Osteoblast (primary cell): ENCODE measurements at regions not wholly inside any gene's neighbourhood (a gene's known extent, or its start where the extent isn't known, plus 50 kb on each side); places are given as distances from the start of the nearest gene placed in this dataset.

Experiments
- DNase-seq: peaks from one replicate; pipeline ENCODE4 v3.0.0; 2011; ENCODE audit warnings: low spot score, mixed read lengths; ENCODE audit not compliant: insufficient read length; ENCODE audit errors: missing footprints
- H2AFZ ChIP-seq: 2 replicates; pipeline ENCODE4 v1.6.0; 2011; ENCODE audit warnings: mild to moderate bottlenecking, low read length
- H3K27ac ChIP-seq: 2 replicates; pipeline ENCODE4 v1.5.1; 2011; ENCODE audit warnings: mild to moderate bottlenecking, low read depth, low read length, moderate library complexity
- H3K27me3 ChIP-seq: 2 replicates; pipeline ENCODE4 v1.6.0; 2012; ENCODE audit warnings: mild to moderate bottlenecking, control low read depth, inconsistent platforms, low read length, moderate library complexity; ENCODE audit not compliant: insufficient read depth
- H3K36me3 ChIP-seq: 2 replicates; pipeline ENCODE4 v1.5.1; 2011; ENCODE audit warnings: mild to moderate bottlenecking, low read length, control low read depth, moderate library complexity; ENCODE audit not compliant: insufficient read depth
- H3K4me1 ChIP-seq: 2 replicates; pipeline ENCODE4 v1.5.1; 2011; ENCODE audit warnings: mild to moderate bottlenecking, low read length, control low read depth, moderate library complexity; ENCODE audit not compliant: insufficient read depth
- H3K4me2 ChIP-seq: 2 replicates; pipeline ENCODE4 v1.6.0; 2011; ENCODE audit warnings: mild to moderate bottlenecking, low read length; ENCODE audit not compliant: insufficient read depth
- H3K4me3 ChIP-seq: fragments of 200-600 bp; sonication (generic); 3 replicates; pipeline ENCODE4 v1.5.1; 2012; ENCODE audit warnings: mild to moderate bottlenecking, low read length, inconsistent platforms; ENCODE audit not compliant: insufficient read depth
- H3K79me2 ChIP-seq: 2 replicates; pipeline ENCODE4 v1.6.0; 2012; ENCODE audit warnings: mild to moderate bottlenecking, low read length, control low read depth, inconsistent platforms; ENCODE audit not compliant: insufficient read depth
- H3K9me3 ChIP-seq: 2 replicates; pipeline ENCODE4 v1.5.1; 2011; ENCODE audit warnings: low read depth, low read length, control low read depth
- H4K20me1 ChIP-seq: 2 replicates; pipeline ENCODE4 v1.6.0; 2012; ENCODE audit warnings: mild to moderate bottlenecking, low read length, control low read depth; ENCODE audit not compliant: insufficient read depth
- TF ChIP-seq, protein P1 (sequence below): IDR thresholded peaks from 2 replicates; pipeline ENCODE4 v1.5.1; 2011; ENCODE audit warnings: mild to moderate bottlenecking, low read depth, low read length, moderate library complexity; ENCODE audit errors: extremely low read depth

DNA sequence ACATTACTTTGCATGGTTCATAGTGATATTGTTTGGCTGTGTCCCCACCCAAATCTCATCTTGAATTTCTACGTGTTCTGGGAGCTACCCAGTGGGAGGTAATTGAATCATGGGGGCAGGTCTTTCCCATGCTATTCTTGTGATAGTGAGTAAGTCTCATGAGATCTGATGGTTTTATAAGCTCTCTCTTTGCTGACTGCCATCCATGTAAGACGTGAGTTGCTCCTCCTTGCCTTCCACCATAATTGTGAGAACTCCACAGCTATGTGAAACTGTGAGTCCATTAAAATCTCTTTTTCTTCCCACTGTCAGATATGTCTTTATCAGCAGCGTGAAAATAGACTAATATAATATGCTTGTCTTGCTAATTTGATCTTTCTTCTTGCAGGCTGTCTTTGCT, 200.4 kb upstream of the NOX3 start:
- no peak overlapping the region for H3K4me2 ChIP-seq
- TF ChIP-seq, protein P1, sequence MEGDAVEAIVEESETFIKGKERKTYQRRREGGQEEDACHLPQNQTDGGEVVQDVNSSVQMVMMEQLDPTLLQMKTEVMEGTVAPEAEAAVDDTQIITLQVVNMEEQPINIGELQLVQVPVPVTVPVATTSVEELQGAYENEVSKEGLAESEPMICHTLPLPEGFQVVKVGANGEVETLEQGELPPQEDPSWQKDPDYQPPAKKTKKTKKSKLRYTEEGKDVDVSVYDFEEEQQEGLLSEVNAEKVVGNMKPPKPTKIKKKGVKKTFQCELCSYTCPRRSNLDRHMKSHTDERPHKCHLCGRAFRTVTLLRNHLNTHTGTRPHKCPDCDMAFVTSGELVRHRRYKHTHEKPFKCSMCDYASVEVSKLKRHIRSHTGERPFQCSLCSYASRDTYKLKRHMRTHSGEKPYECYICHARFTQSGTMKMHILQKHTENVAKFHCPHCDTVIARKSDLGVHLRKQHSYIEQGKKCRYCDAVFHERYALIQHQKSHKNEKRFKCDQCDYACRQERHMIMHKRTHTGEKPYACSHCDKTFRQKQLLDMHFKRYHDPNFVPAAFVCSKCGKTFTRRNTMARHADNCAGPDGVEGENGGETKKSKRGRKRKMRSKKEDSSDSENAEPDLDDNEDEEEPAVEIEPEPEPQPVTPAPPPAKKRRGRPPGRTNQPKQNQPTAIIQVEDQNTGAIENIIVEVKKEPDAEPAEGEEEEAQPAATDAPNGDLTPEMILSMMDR: no peak
- no peak overlapping the region for H3K4me3 ChIP-seq
- no peaks in the 10 kb centered on the region for H3K27me3 ChIP-seq
- H3K9me3 ChIP-seq: no peaks in the 10 kb centered on the region
- no peaks in the 10 kb centered on the region for H3K4me1 ChIP-seq
- no peaks in the 10 kb centered on the region for H3K79me2 ChIP-seq
- no peak overlapping the region for H2AFZ ChIP-seq
- no peaks in the 10 kb centered on the region for H4K20me1 ChIP-seq
- no peak for DNase-seq
- no peaks in the 10 kb centered on the region for H3K36me3 ChIP-seq
- H3K27ac ChIP-seq: no peak overlapping the region

DNA sequence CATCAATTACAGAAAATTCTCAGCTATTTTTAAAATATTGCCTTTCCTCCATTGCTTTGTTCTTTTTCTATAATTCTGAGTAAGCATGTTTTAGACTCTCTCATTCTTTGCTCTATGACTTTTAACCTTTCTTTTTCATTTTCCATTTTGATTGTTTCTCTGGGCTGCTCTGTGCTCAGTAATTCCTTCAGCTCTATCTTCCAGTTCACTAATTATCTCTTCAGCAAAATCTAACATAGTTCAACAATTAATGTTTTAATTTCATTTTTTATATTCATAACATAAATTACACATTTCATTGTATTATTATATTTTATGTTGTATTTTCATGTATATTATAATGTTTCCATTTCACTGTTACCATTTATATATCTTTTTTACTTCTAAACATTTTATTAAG, 198.8 kb upstream of the NOX3 start:
- Histone ChIP-seq H3K27me3 (no peaks in the 10 kb centered on the region), H3K79me2 (no peaks in the 10 kb centered on the region), H4K20me1 (no peaks in the 10 kb centered on the region), H3K9me3 (no peaks in the 10 kb centered on the region), H3K36me3 (no peaks in the 10 kb centered on the region), H3K27ac (no peak overlapping the region), H3K4me2 (no peak overlapping the region), H3K4me3 (no peak overlapping the region), H2AFZ (no peak overlapping the region), H3K4me1 (no peaks in the 10 kb centered on the region)
- no peak for DNase-seq
- TF ChIP-seq, protein P1: no peak

DNA sequence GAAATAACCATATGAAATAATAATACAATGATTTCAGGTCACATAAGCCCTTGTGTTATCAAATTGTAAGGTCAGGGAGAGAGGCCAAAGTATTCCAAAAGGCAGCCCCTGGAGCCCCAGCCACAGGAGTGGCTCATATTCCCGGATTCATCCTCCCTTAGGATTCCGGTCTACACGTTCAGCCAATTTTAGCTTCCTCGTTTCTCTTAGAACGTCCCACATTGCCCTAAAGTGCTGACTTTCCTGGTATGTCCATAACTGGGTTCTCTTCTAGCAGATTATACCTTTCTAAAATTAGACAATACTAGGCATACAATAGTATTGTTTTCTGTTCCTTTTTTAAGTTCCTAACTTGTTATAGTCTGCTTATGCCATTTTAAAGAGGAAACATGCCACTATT, 192.7 kb upstream of the NOX3 start:
- no peak overlapping the region for H3K27ac ChIP-seq
- no peaks in the 10 kb centered on the region for H3K79me2 ChIP-seq
- no peak overlapping the region for H2AFZ ChIP-seq
- peak overlapping the region; percentile 28 for H3K4me2 ChIP-seq
- TF ChIP-seq, protein P1: no peak
- H4K20me1 ChIP-seq: no peaks in the 10 kb centered on the region
- no peaks in the 10 kb centered on the region for H3K36me3 ChIP-seq
- peaks cover 22% of the 10 kb centered on the region for H3K4me1 ChIP-seq
- DNase-seq: no peak
- no peaks in the 10 kb centered on the region for H3K9me3 ChIP-seq
- H3K4me3 ChIP-seq: no peak overlapping the region
- H3K27me3 ChIP-seq: no peaks in the 10 kb centered on the region

DNA sequence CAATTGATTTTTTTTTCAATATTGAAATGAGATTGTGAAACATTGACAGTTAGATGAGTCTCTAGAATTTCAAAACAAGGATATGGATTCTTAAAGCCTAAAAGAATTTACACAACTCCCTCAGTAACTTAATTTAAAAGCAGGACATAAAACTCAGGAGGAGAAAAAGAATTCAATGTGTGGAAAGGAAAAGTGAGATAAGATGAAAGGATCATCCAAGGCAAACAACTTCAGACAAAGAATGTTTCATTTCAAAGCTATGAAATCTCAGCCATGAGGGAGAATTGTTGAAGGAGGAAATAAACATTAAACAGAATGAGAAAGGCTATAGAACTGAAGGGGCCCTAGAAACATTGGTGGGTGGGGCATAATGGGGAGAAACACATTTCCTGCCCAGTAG, 191.7 kb upstream of the NOX3 start:
- H2AFZ ChIP-seq: peak overlapping the region; percentile 41

More for the DNA sequence above, 191.7 kb upstream of the NOX3 start:
- H4K20me1 ChIP-seq: no peaks in the 10 kb centered on the region
- no peak overlapping the region for H3K4me3 ChIP-seq
- peaks cover 22% of the 10 kb centered on the region for H3K4me1 ChIP-seq
- no peak for DNase-seq
- H3K9me3 ChIP-seq: no peaks in the 10 kb centered on the region
- no peaks in the 10 kb centered on the region for H3K79me2 ChIP-seq
- H3K36me3 ChIP-seq: no peaks in the 10 kb centered on the region
- no peak overlapping the region for H3K27ac ChIP-seq
- no peaks in the 10 kb centered on the region for H3K27me3 ChIP-seq
- peak overlapping the region; percentile 28 for H3K4me2 ChIP-seq
- TF ChIP-seq, protein P1: no peak
